ENCODE measurements at regions not wholly inside any gene's neighbourhood (a gene's known extent, or its start where the extent isn't known, plus 50 kb on each side); places are given as distances from the start of the nearest gene placed in this dataset.

- Histone ChIP-seq H3K36me3 (ENCODE audit: insufficient read depth, low read length) (no peaks in the 10 kb centered on the region), H3K4me3 (ENCODE audit: low read length, poor library complexity, severe bottlenecking) (no peak overlapping the region), H4K20me1 (ENCODE audit: insufficient read depth, low read length, poor library complexity, severe bottlenecking) (no peaks in the 10 kb centered on the region), H3K9ac (ENCODE audit: low read depth, low read length, poor library complexity, severe bottlenecking) (no peak overlapping the region), H3F3A (ENCODE audit: low read depth) (no peaks in the 10 kb centered on the region), H3K9me2 (replicated peaks; ENCODE audit: low read depth, low read length) (no peaks in the 10 kb centered on the region), H3K4me2 (ENCODE audit: low read depth, low read length, poor library complexity, severe bottlenecking) (no peak overlapping the region), H3K79me2 (ENCODE audit: insufficient read depth, low read length) (no peaks in the 10 kb centered on the region), H3K27me3 (ENCODE audit: insufficient read depth, low read length, poor library complexity, severe bottlenecking) (no peaks in the 10 kb centered on the region), H2AFZ (ENCODE audit: low read length) (no peak overlapping the region), H3K4me1 (ENCODE audit: insufficient read depth, low read length, poor library complexity, severe bottlenecking) (no peaks in the 10 kb centered on the region), H3K9me3 (ENCODE audit: insufficient read depth, low read depth, low read length) (no peaks in the 10 kb centered on the region)
- no peak for TF ChIP-seq EZH2phosphoT487 (IDR thresholded peaks at IDR 0.05; ENCODE audit: borderline replicate concordance)
- no peak for TF ChIP-seq CTCF (conservative IDR thresholded peaks at IDR 0.05; ENCODE audit: low read length)
Measured at GRCh38 chr3:105938806-105939205, 70.0 kb upstream of the CBLB start.

GRCh38 chr3:105944276-105944675 is 75.5 kb upstream of the CBLB start:
- H3K4me3 ChIP-seq (ENCODE audit: low read length, poor library complexity, severe bottlenecking): no peak overlapping the region
- no peak overlapping the region for H3K4me2 ChIP-seq (ENCODE audit: low read depth, low read length, poor library complexity, severe bottlenecking)
- H3K36me3 ChIP-seq (ENCODE audit: insufficient read depth, low read length): no peaks in the 10 kb centered on the region
- no peaks in the 10 kb centered on the region for H3K9me3 ChIP-seq (ENCODE audit: insufficient read depth, low read depth, low read length)
- H3K27me3 ChIP-seq (ENCODE audit: insufficient read depth, low read length, poor library complexity, severe bottlenecking): no peaks in the 10 kb centered on the region
- H3K79me2 ChIP-seq (ENCODE audit: insufficient read depth, low read length): no peaks in the 10 kb centered on the region
- no peak overlapping the region for H3K9ac ChIP-seq (ENCODE audit: low read depth, low read length, poor library complexity, severe bottlenecking)
- no peaks in the 10 kb centered on the region for H3K9me2 ChIP-seq (replicated peaks; ENCODE audit: low read depth, low read length)
- TF ChIP-seq CTCF (conservative IDR thresholded peaks at IDR 0.05; ENCODE audit: low read length) (no peak), EZH2phosphoT487 (IDR thresholded peaks at IDR 0.05; ENCODE audit: borderline replicate concordance) (no peak)
- no peaks in the 10 kb centered on the region for H3K4me1 ChIP-seq (ENCODE audit: insufficient read depth, low read length, poor library complexity, severe bottlenecking)
- H4K20me1 ChIP-seq (ENCODE audit: insufficient read depth, low read length, poor library complexity, severe bottlenecking): no peaks in the 10 kb centered on the region
- H2AFZ ChIP-seq (ENCODE audit: low read length): no peak overlapping the region
- no peaks in the 10 kb centered on the region for H3F3A ChIP-seq (ENCODE audit: low read depth)

DNA sequence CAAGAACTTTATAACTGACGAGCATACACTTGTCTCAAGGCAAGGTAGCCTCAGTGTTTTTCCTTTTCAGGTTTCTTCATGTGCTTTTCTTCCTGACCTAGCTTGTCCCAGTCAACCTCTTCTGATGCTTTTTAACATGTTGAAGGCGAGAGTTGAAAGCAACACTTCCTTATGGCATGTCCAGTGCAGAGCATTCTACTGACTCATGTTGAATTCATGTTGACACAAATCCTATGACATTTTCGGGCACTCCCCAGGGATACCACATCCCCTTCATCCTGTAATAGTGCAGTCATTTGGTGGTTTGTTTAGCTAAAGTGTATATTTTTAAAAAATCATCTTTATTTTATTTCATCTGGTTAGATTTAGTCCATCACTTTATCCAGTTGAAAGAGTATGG is 75.9 kb upstream of the CBLB start:
- Histone ChIP-seq H3K9me2 (replicated peaks; ENCODE audit: low read depth, low read length) (no peaks in the 10 kb centered on the region), H4K20me1 (ENCODE audit: insufficient read depth, low read length, poor library complexity, severe bottlenecking) (no peaks in the 10 kb centered on the region), H2AFZ (ENCODE audit: low read length) (no peak overlapping the region), H3K4me2 (ENCODE audit: low read depth, low read length, poor library complexity, severe bottlenecking) (no peak overlapping the region), H3K4me3 (ENCODE audit: low read length, poor library complexity, severe bottlenecking) (no peak overlapping the region), H3K27me3 (ENCODE audit: insufficient read depth, low read length, poor library complexity, severe bottlenecking) (no peaks in the 10 kb centered on the region), H3K79me2 (ENCODE audit: insufficient read depth, low read length) (no peaks in the 10 kb centered on the region), H3K4me1 (ENCODE audit: insufficient read depth, low read length, poor library complexity, severe bottlenecking) (no peaks in the 10 kb centered on the region), H3K36me3 (ENCODE audit: insufficient read depth, low read length) (no peaks in the 10 kb centered on the region), H3K9ac (ENCODE audit: low read depth, low read length, poor library complexity, severe bottlenecking) (no peak overlapping the region), H3F3A (ENCODE audit: low read depth) (no peaks in the 10 kb centered on the region), H3K9me3 (ENCODE audit: insufficient read depth, low read depth, low read length) (no peaks in the 10 kb centered on the region)
- TF ChIP-seq EZH2phosphoT487 (IDR thresholded peaks at IDR 0.05; ENCODE audit: borderline replicate concordance) (no peak), CTCF (conservative IDR thresholded peaks at IDR 0.05; ENCODE audit: low read length) (no peak)
